C4-2B (cell line): ENCODE measurements at regions not wholly inside any gene's neighbourhood (a gene's known extent, or its start where the extent isn't known, plus 50 kb on each side); places are given as distances from the start of the nearest gene placed in this dataset.
"Not testable (repeated sequence)": the region's sequence is repeated elsewhere in the genome, so short reads cannot be mapped to it uniquely, and the experiment has no call there.

ENCODE experiments used
- H3K27ac ChIP-seq: fragments of 450-650 bp; 2 replicates; pipeline ENCODE4 v1.5.1; 2017
- ZFX ChIP-seq: fragments of 450-650 bp; IDR thresholded peaks from 2 replicates; pipeline ENCODE4 v1.6.1; 2017
- TF ChIP-seq, protein P1 (sequence below): fragments of 450-650 bp; conservative IDR thresholded peaks from 2 replicates; pipeline ENCODE4 v1.5.1; 2017; ENCODE audit warnings: mild to moderate bottlenecking

DNA sequence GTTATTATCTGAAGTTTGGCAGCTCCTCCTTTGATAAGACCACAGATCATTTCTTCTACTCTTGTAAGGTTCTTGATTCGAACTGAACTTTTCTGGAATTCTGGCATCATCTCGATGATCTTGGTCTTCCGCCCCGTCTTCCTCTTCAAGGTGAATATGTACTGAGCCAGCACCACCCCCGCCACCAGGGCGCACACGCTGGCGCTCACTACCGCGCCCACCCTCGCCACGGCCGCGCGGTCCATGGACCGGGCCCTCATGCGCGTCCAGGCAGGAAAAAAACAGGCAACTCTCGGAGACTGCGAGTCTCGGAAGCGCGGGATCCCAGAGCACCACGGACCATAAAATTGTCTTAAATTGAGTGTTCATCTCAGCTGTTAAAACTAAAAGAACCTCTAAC, 458.4 kb upstream of the NDST3 start:
- H3K27ac ChIP-seq = no peak overlapping the region
- TF ChIP-seq, protein P1, sequence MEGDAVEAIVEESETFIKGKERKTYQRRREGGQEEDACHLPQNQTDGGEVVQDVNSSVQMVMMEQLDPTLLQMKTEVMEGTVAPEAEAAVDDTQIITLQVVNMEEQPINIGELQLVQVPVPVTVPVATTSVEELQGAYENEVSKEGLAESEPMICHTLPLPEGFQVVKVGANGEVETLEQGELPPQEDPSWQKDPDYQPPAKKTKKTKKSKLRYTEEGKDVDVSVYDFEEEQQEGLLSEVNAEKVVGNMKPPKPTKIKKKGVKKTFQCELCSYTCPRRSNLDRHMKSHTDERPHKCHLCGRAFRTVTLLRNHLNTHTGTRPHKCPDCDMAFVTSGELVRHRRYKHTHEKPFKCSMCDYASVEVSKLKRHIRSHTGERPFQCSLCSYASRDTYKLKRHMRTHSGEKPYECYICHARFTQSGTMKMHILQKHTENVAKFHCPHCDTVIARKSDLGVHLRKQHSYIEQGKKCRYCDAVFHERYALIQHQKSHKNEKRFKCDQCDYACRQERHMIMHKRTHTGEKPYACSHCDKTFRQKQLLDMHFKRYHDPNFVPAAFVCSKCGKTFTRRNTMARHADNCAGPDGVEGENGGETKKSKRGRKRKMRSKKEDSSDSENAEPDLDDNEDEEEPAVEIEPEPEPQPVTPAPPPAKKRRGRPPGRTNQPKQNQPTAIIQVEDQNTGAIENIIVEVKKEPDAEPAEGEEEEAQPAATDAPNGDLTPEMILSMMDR = no peak

DNA sequence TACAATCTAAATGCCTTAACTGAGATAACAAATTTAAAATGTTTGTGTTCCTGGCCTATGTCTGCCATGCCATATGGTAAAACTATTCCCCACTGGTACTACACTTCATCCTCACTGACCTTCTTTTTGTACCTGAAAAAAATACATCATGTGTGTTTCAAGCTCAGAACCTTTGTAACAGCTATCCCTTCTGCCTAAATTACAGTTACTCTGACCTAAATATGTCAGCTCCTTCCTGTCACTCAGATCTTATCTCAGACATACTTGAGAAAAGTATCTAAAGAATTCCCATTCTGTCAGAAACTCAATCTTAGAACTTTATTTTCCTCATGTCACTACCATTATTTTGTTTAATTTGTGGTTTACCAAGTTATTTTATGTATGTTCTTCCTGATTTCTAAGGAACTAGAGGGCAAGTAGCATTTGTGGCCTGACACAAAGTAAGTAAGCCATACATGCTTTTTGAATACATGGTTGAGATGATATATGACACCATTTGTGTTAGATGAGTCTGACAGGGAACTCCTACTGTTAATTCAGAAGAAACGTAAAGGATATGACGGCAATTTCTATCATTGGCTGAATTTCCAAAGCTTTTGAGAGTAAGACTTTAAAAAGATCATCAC, 456.5 kb upstream of the NDST3 start:
- no peak overlapping the region for H3K27ac ChIP-seq
- TF ChIP-seq, protein P1 = no peak
- no peak for TF ChIP-seq ZFX

DNA sequence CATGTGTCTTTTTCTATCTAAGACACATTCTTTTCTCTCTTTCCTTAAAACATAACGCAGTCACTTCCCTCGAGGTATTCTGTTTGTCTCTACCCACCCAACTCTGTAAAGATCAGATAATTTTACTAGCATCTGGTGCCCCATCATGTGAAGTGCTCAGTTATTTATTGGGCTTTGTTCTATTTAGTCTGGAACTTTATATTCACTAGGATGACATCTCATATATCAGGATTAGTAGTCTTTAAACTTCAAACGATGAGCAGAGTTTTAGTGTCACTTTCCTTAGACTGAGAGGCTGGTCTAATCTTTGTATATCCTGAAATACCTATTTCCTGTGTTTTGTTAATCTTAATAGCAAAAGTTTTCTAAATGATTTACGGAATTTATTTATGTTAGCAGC, 445.5 kb upstream of the NDST3 start:
- TF ChIP-seq, protein P1 = no peak
- no peak overlapping the region for H3K27ac ChIP-seq

DNA sequence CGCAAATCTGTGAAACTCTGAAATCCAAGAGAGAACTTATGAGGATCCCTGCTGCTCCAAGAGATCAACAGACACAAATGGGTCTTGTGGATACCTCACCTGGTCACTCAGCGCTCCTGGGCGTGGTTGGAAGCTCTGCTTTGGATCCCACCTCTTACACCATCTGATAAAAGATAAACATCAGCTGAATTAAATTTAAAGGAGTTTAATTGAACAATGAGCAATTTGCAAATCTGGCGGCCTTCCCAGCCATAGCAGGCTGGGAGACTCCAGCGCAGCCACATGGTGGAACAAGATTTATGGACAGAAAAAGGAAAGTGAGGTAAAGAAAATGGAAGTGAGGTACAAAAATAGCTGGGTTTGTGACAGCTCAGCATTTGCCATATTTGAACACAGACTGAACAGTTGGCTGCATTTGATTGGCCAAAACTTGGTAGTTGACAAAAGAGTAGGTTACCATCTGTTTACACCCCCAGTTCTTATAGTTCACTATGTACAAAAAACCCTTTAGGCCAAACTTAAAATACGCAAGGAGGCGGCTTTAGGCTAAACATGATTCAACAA, 437.3 kb upstream of the NDST3 start:
- TF ChIP-seq, protein P1 = no peak
- no peak for TF ChIP-seq ZFX
- H3K27ac ChIP-seq = no peak overlapping the region

DNA sequence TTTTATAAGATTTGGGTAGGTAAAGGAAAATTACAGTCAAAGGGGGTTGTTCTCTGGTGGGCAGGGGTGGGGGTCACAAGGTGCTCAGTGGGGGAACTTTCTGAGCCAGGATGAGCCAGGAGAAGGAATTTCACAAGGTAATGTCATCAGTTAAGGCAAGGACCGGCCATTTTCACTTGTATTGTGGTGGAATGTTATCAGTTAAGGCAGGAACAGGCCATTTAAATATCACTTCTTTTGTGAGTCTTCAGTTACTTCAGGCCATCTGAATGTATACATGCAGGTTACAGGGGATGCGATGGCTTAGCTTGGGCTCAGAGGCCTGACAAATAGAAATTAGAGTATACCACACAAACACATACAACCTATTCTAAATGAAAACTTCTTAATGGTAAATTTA, 434.9 kb upstream of the NDST3 start:
- not testable (repeated sequence) for H3K27ac ChIP-seq

DNA sequence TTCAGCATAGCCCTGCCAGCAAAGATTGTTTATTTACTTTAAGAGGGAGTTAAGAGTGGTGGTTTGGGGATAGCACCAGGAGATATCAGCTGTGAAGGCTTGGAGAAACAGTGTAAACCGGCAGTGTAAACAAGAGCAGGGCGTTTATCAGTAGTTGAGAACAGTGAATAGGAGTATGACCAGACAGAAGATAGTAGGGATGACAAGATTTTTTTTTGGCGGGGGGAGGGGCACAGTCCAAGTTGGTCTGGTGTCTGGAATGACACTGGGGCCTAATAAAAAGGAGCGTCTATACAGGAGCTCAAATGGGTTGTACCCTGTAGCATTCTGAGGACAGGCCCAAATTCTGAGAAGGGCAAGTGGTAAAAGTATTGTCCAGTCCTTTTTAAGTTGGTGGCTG, 433.4 kb upstream of the NDST3 start:
- not testable (repeated sequence) for H3K27ac ChIP-seq

DNA sequence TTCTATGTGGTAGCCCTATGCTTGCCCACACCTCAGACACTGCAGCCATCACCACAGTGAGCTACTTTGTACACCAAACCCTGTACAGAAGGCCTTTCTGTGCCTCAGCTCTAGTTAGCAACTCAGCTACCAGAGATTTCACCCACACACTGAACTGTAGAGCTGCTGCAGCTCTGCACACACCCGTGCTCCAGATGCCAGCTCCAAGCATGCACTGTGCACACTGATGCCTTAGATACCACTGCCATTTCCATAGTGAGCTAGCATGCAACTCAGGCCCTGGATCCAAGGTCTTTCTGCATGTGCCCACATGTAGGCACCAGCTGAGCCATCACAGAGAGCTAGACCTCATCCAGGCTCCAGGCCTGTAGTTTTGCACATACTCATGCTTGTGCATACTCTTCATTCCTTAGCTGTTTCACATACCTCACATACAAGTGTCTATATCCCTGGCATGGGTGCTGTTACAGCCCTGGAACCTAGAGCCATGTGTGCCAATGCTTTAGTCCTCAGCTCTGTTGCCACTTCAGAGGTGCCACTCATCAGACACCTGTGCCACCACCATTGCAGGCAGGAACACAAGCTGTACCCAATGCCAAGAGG, 423.5 kb upstream of the NDST3 start:
- TF ChIP-seq, protein P1 = no peak
- TF ChIP-seq ZFX = no peak
- H3K27ac ChIP-seq = no peak overlapping the region

DNA sequence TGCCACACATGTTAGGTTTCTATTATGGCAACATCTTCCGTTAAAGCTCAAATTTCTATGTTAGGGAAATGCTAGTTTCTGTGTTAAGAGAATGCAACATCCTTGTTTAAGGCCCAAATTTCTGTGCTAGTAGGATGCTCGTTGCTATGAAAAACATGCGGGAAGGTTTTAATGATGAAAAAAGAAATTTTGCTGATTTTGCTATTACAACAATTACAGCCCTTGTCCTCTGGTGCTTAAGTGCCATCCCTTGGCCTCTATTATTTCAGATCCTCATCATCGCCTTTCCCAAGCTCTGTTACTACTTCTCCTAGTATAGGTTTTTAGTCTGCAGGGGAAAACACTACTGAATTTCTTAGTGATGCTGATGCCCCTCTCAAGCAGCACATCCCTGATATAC, 412.6 kb upstream of the NDST3 start:
- TF ChIP-seq ZFX = no peak
- TF ChIP-seq, protein P1 = no peak
- no peak overlapping the region for H3K27ac ChIP-seq
